UCSD-AML1 (cell line): ENCODE measurements at regions not wholly inside any gene's neighbourhood (a gene's known extent, or its start where the extent isn't known, plus 50 kb on each side); places are given as distances from the start of the nearest gene placed in this dataset.
"Not testable (repeated sequence)": the region's sequence is repeated elsewhere in the genome, so short reads cannot be mapped to it uniquely, and the experiment has no call there.

Experiments
- DNase-seq: peaks from one replicate; lab custom pipeline; 2025; ENCODE audit not compliant: unreplicated experiment; lab: John Stamatoyannopoulos, UW

GRCh38 chr15:53133255-53133850, 343.2 kb upstream of the ONECUT1 start:
- DNase-seq, result no peak

- DNase-seq, result no peak
Measured at GRCh38 chr15:53130943-53131342, 340.8 kb upstream of the ONECUT1 start.

- DNase-seq, result no peak
Measured at GRCh38 chr15:53129121-53129904, 339.2 kb upstream of the ONECUT1 start.

- no peak for DNase-seq
Measured at GRCh38 chr15:53128652-53129051, 338.5 kb upstream of the ONECUT1 start.

- DNase-seq, result peak; percentile 8
Measured at GRCh38 chr15:53126144-53126543, 336.0 kb upstream of the ONECUT1 start.

GRCh38 chr15:53122818-53123217, 332.7 kb upstream of the ONECUT1 start:
- no peak for DNase-seq

GRCh38 chr15:53116915-53117314, 326.8 kb upstream of the ONECUT1 start:
- DNase-seq, result not testable (repeated sequence)

- DNase-seq, result no peak
Measured at GRCh38 chr15:53116169-53116568, 326.0 kb upstream of the ONECUT1 start.

GRCh38 chr15:53115563-53115962, 325.4 kb upstream of the ONECUT1 start:
- DNase-seq, result no peak

- no peak for DNase-seq
Measured at GRCh38 chr15:53114960-53115359, 324.8 kb upstream of the ONECUT1 start.

GRCh38 chr15:53110999-53111398, 320.9 kb upstream of the ONECUT1 start:
- no peak for DNase-seq

GRCh38 chr15:53108319-53108718, 318.2 kb upstream of the ONECUT1 start:
- no peak for DNase-seq

GRCh38 chr15:53107855-53108254, 317.7 kb upstream of the ONECUT1 start:
- DNase-seq, result no peak

- DNase-seq, result no peak
Measured at GRCh38 chr15:53106505-53107286, 316.6 kb upstream of the ONECUT1 start.

- no peak for DNase-seq
Measured at GRCh38 chr15:53102483-53102882, 312.3 kb upstream of the ONECUT1 start.

- DNase-seq, result no peak
Measured at GRCh38 chr15:53080484-53080883, 290.3 kb upstream of the ONECUT1 start.

GRCh38 chr15:53074221-53074620, 284.1 kb upstream of the ONECUT1 start:
- DNase-seq, result no peak

GRCh38 chr15:53072077-53072476, 281.9 kb upstream of the ONECUT1 start:
- DNase-seq, result peak; percentile 25

GRCh38 chr15:53068636-53069035, 278.5 kb upstream of the ONECUT1 start:
- no peak for DNase-seq

GRCh38 chr15:53059273-53060043, 269.3 kb upstream of the ONECUT1 start:
- no peak for DNase-seq

- no peak for DNase-seq
Measured at GRCh38 chr15:53046153-53046790, 256.1 kb upstream of the ONECUT1 start.
